ENCODE measurements at regions not wholly inside any gene's neighbourhood (a gene's known extent, or its start where the extent isn't known, plus 50 kb on each side); places are given as distances from the start of the nearest gene placed in this dataset.

- Histone ChIP-seq H3K9me3 (replicated peaks; ENCODE audit: insufficient read depth, low read length) (no peaks in the 10 kb centered on the region), H3K9ac (ENCODE audit: low read length) (no peak overlapping the region), H3K4me1 (ENCODE audit: low read length) (no peaks in the 10 kb centered on the region), H3K4me3 (ENCODE audit: low read length) (no peak overlapping the region), H4K20me1 (ENCODE audit: insufficient read depth, low read length) (no peaks in the 10 kb centered on the region), H2AFZ (ENCODE audit: low read length) (no peak overlapping the region), H3K9me2 (replicated peaks; ENCODE audit: insufficient read depth, low read length) (no peaks in the 10 kb centered on the region), H3K4me2 (ENCODE audit: low read depth, low read length) (no peak overlapping the region), H3K27me3 (replicated peaks; ENCODE audit: insufficient read depth, low read length) (no peaks in the 10 kb centered on the region), H3K36me3 (replicated peaks; ENCODE audit: insufficient read depth, low read length) (no peaks in the 10 kb centered on the region), H3F3A (ENCODE audit: insufficient read depth, low read length) (no peaks in the 10 kb centered on the region), H3K79me2 (ENCODE audit: low read length) (no peaks in the 10 kb centered on the region), H3K27ac (ENCODE audit: low read length) (no peak overlapping the region)
- no peak for DNase-seq
- TF ChIP-seq EZH2phosphoT487 (IDR thresholded peaks at IDR 0.05; ENCODE audit: low read length) (no peak), CTCF (IDR thresholded peaks at IDR 0.05; ENCODE audit: low read length) (no peak)
Observed at GRCh38 chr5:117054911-117055310, 480.3 kb upstream of the SEMA6A start.

- no peaks in the 10 kb centered on the region for H3K27me3 ChIP-seq (replicated peaks; ENCODE audit: insufficient read depth, low read length)
- TF ChIP-seq CTCF (IDR thresholded peaks at IDR 0.05; ENCODE audit: low read length) (no peak), EZH2 (optimal IDR thresholded peaks at IDR 0.05; ENCODE audit: low read depth, low read length) (no peak), EZH2phosphoT487 (IDR thresholded peaks at IDR 0.05; ENCODE audit: low read length) (no peak)
- H3K4me2 ChIP-seq (ENCODE audit: low read depth, low read length): no peak overlapping the region
- H3K4me3 ChIP-seq (ENCODE audit: low read length): no peak overlapping the region
- H3K4me1 ChIP-seq (ENCODE audit: low read length): no peaks in the 10 kb centered on the region
- DNase-seq: no peak
- no peaks in the 10 kb centered on the region for H3K36me3 ChIP-seq (replicated peaks; ENCODE audit: insufficient read depth, low read length)
- H4K20me1 ChIP-seq (ENCODE audit: insufficient read depth, low read length): no peaks in the 10 kb centered on the region
- no peak overlapping the region for H3K27ac ChIP-seq (ENCODE audit: low read length)
- no peaks in the 10 kb centered on the region for H3K9me2 ChIP-seq (replicated peaks; ENCODE audit: insufficient read depth, low read length)
- H3K9me3 ChIP-seq (replicated peaks; ENCODE audit: insufficient read depth, low read length): no peaks in the 10 kb centered on the region
- no peak overlapping the region for H3K9ac ChIP-seq (ENCODE audit: low read length)
- H2AFZ ChIP-seq (ENCODE audit: low read length): no peak overlapping the region
- no peaks in the 10 kb centered on the region for H3K79me2 ChIP-seq (ENCODE audit: low read length)
- H3F3A ChIP-seq (ENCODE audit: insufficient read depth, low read length): no peaks in the 10 kb centered on the region
Observed at GRCh38 chr5:117054141-117054540, 479.5 kb upstream of the SEMA6A start.

GRCh38 chr5:117041926-117042595, 467.4 kb upstream of the SEMA6A start:
- DNase-seq: no peak
- no peak overlapping the region for H3K4me2 ChIP-seq (ENCODE audit: low read depth, low read length)
- no peak overlapping the region for H3K9ac ChIP-seq (ENCODE audit: low read length)

More at GRCh38 chr5:117041926-117042595, 467.4 kb upstream of the SEMA6A start:
- Histone ChIP-seq H3K79me2 (ENCODE audit: low read length) (no peaks in the 10 kb centered on the region), H3K27me3 (replicated peaks; ENCODE audit: insufficient read depth, low read length) (no peaks in the 10 kb centered on the region), H3K27ac (ENCODE audit: low read length) (no peak overlapping the region), H3F3A (ENCODE audit: insufficient read depth, low read length) (no peaks in the 10 kb centered on the region), H3K9me2 (replicated peaks; ENCODE audit: insufficient read depth, low read length) (no peaks in the 10 kb centered on the region), H3K4me3 (ENCODE audit: low read length) (no peak overlapping the region), H3K9me3 (replicated peaks; ENCODE audit: insufficient read depth, low read length) (no peaks in the 10 kb centered on the region), H2AFZ (ENCODE audit: low read length) (no peak overlapping the region), H3K36me3 (replicated peaks; ENCODE audit: insufficient read depth, low read length) (no peaks in the 10 kb centered on the region), H3K4me1 (ENCODE audit: low read length) (no peaks in the 10 kb centered on the region), H4K20me1 (ENCODE audit: insufficient read depth, low read length) (no peaks in the 10 kb centered on the region)
- TF ChIP-seq EZH2phosphoT487 (IDR thresholded peaks at IDR 0.05; ENCODE audit: low read length): no peak
- no peak for TF ChIP-seq CTCF (IDR thresholded peaks at IDR 0.05; ENCODE audit: low read length)
- no peak for TF ChIP-seq EZH2 (optimal IDR thresholded peaks at IDR 0.05; ENCODE audit: low read depth, low read length)
